MM.1S (cell line): ENCODE measurements at regions not wholly inside any gene's neighbourhood (a gene's known extent, or its start where the extent isn't known, plus 50 kb on each side); places are given as distances from the start of the nearest gene placed in this dataset.
"Not testable (repeated sequence)": the region's sequence is repeated elsewhere in the genome, so short reads cannot be mapped to it uniquely, and the experiment has no call there.

ENCODE experiments used
- CTCF ChIP-seq: fragments of 300-600 bp; sonication (generic); IDR thresholded peaks from 2 replicates; pipeline ENCODE4 v1.5.1; 2016; ENCODE audit warnings: antibody characterized with exemption, low read length, mixed read lengths
- EZH2 ChIP-seq: fragments of 300-600 bp; sonication (generic); optimal IDR thresholded peaks from 2 replicates; pipeline ENCODE3; 2017; ENCODE audit warnings: low read depth, mild to moderate bottlenecking, antibody characterized with exemption, low read length, mixed read lengths
- EZH2phosphoT487 ChIP-seq: fragments of 300-600 bp; sonication (generic); IDR thresholded peaks from 2 replicates; pipeline ENCODE4 v1.6.1; 2018; ENCODE audit warnings: antibody characterized with exemption, low read length

GRCh38 chr17:37808846-37809245, 64.0 kb upstream of the HNF1B start:
- TF ChIP-seq CTCF, EZH2, EZH2phosphoT487: not testable (repeated sequence)
